Tongue (tissue), 1 donor: ENCODE measurements at regions not wholly inside any gene's neighbourhood (a gene's known extent, or its start where the extent isn't known, plus 50 kb on each side); places are given as distances from the start of the nearest gene placed in this dataset.
"Not testable (repeated sequence)": the region's sequence is repeated elsewhere in the genome, so short reads cannot be mapped to it uniquely, and the experiment has no call there.

Experiments used
- DNase-seq: peaks from one replicate; pipeline ENCODE4 v3.0.0-alpha.2; 2015

DNA sequence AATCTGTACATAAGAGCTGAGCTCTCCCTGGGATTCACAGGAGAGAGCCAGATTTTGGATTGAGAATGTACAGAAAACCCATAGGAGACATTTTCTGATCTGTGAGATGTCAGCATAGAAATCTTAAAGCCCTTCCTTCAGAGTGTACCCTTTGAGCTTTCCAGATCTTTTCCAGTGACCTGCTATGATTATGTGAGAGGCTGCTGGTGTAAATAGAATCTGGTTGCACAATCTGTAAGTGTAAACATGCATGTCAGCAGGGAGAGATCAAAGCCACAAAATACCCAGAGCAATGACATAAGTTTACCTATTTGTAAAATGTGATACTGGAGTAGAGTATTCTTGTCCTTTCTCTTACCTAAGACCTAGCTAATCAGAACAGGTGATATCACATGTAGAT is 471.9 kb downstream of the FOXD4L5 start:
- not testable (repeated sequence) for DNase-seq

DNA sequence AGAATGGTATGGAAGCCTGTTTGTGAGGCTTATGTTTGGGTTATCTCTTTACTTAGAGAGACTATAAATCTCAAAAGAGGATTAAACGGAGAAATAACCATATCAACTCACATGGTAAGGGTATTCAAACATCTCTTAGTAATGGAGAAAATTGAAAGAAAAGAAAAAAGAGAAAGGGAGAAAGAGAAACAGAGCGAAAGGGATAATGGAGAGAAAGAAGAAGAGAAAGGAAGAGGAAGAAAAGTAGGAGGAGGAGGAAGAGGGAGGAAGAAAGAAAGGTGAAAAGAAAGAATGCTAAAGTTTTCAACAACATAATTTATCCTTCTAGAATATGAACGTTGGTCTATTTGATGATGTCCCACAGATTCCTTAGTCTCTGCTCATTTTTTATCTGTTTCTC is 506.3 kb downstream of the FOXD4L5 start:
- DNase-seq, result not testable (repeated sequence)

DNA sequence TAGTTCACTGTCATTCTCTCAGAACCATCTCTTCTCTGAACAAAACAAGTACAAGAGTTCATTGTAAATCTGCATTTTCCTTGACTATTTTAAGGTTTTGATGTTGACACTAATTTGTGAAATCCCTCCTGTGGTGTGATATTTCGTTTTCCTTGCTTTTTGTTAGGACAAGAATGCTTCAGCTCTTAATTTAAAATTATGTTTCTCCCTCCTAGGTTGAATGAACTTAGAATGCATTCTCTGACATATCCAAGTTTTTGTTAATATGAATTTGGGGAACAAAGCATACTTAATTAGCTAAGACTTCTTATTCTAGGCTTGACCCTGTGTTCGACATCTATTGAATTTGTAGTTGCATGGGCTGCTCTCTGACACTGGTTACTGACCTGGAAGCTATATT is 508.7 kb downstream of the FOXD4L5 start:
- DNase-seq, result not testable (repeated sequence)

- DNase-seq, result peak; percentile 6
Observed at GRCh38 chr9:64774813-64775793, 509.9 kb downstream of the FOXD4L5 start.

- DNase-seq, result peak; percentile 1
Observed at GRCh38 chr9:64774004-64774812, 510.8 kb downstream of the FOXD4L5 start.

DNA sequence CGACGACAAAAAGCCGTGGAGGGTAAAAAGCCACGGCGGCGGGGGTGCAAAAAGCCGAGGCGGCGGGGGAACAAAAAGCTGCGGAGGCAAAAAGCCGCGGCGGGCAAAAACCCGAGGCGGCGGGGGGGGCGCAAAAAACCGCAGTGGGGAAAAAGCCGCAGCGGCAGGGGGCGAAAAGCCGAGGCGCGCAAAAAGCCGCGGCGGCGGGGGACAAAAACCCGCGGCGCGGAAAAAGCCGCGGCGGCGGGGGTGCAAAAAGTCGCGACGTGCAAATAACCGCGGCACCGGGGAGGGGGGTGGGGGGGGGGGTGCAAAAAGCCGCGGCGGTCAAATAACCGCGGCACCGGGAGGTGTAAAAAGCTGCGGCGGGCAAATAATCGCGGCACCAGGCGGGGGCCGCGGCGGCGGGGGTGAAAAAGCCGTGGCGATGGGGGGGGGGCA is 511.5 kb downstream of the FOXD4L5 start:
- DNase-seq, result peak; percentile 0

DNA sequence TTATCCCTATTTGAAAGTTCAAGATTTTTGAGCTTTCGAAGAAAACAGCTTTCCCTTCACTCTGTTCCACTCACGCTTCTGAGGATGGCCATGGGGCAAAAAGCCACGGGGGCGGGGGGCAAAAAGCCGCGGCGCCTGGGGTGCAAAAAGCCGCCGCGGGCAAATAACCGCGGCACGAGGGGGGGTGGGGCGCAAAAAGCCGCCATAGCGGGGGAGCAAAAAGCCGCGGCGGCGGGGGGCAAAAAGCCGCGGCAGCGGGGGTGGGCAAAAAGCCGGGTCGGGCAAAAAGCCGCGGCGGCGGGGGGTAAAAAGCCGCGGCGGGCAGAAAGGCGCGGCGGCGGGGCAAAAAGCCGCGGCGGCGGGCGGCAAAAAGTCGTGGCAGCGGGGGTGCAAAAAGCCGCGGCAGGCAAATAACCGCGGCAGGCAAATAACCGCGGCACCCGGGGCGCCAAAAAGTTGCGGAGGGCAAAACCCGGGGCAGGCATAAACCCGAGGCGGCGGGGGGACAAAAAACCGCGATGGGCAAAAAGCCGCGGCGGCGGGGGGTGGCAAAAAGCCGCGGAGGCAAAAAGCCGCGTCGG is 512.2 kb downstream of the FOXD4L5 start:
- DNase-seq, result not testable (repeated sequence)

DNA sequence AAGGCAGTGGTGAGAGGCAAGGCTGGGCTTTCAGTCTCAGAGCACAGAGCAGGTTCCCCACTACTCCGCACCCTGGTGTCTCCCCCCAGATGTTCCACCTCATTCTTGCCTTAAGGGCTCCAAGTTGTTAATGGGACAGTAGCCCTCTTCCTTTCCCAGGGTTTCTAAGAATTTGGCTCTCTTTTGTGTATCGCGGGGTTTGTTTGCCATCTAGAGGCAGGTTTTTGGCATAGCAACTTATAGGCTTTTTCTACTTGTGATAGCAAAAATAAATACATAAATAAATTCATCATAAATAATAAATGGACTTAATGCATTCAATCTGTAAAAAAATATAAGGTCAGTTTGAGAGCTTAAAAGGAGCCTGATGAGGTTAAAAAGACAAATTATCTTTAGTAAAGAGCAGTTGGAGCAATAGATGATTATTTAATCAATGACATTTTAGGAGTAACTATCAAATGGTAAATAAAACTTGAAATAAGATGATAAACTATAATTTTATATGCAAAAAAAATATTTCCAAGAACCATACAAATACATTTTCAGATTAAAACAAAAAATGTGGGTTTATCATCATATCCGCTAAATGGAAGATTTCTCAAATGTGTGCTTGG is 512.8 kb downstream of the FOXD4L5 start:
- not testable (repeated sequence) for DNase-seq
